ENCODE measurements at regions not wholly inside any gene's neighbourhood (a gene's known extent, or its start where the extent isn't known, plus 50 kb on each side); places are given as distances from the start of the nearest gene placed in this dataset.
"Not testable (repeated sequence)": the region's sequence is repeated elsewhere in the genome, so short reads cannot be mapped to it uniquely, and the experiment has no call there.

- no peak for DNase-seq (ENCODE audit: low read depth, low spot score)
Observed at GRCh38 chr4:72779241-72779640, 210.2 kb upstream of the ADAMTS3 start.

GRCh38 chr4:72777436-72777835 lies 208.4 kb upstream of the ADAMTS3 start:
- DNase-seq (ENCODE audit: low read depth, low spot score) = no peak

- no peak for DNase-seq (ENCODE audit: low read depth, low spot score)
Observed at GRCh38 chr4:72770708-72771107, 201.7 kb upstream of the ADAMTS3 start.

GRCh38 chr4:72768364-72768763 lies 199.3 kb upstream of the ADAMTS3 start:
- no peak for DNase-seq (ENCODE audit: low read depth, low spot score)

GRCh38 chr4:72767618-72768302 lies 198.7 kb upstream of the ADAMTS3 start:
- DNase-seq (ENCODE audit: low read depth, low spot score) = no peak

GRCh38 chr4:72765788-72766187 lies 196.8 kb upstream of the ADAMTS3 start:
- not testable (repeated sequence) for DNase-seq (ENCODE audit: low read depth, low spot score)

- no peak for DNase-seq (ENCODE audit: low read depth, low spot score)
Observed at GRCh38 chr4:72761368-72762038, 192.5 kb upstream of the ADAMTS3 start.

GRCh38 chr4:72753414-72753813 lies 184.4 kb upstream of the ADAMTS3 start:
- not testable (repeated sequence) for DNase-seq (ENCODE audit: low read depth, low spot score)

- no peak for DNase-seq (ENCODE audit: low read depth, low spot score)
Observed at GRCh38 chr4:72744103-72744725, 175.2 kb upstream of the ADAMTS3 start.

- no peak for DNase-seq (ENCODE audit: low read depth, low spot score)
Observed at GRCh38 chr4:72743078-72743477, 174.1 kb upstream of the ADAMTS3 start.

- DNase-seq (ENCODE audit: low read depth, low spot score) = no peak
Observed at GRCh38 chr4:72715299-72715698, 146.3 kb upstream of the ADAMTS3 start.

- no peak for DNase-seq (ENCODE audit: low read depth, low spot score)
Observed at GRCh38 chr4:72714482-72715279, 145.7 kb upstream of the ADAMTS3 start.

- DNase-seq (ENCODE audit: low read depth, low spot score) = no peak
Observed at GRCh38 chr4:72712997-72713396, 144.0 kb upstream of the ADAMTS3 start.

- no peak for DNase-seq (ENCODE audit: low read depth, low spot score)
Observed at GRCh38 chr4:72709475-72709874, 140.5 kb upstream of the ADAMTS3 start.

GRCh38 chr4:72706684-72707083 lies 137.7 kb upstream of the ADAMTS3 start:
- DNase-seq (ENCODE audit: low read depth, low spot score) = no peak

- DNase-seq (ENCODE audit: low read depth, low spot score) = not testable (repeated sequence)
Observed at GRCh38 chr4:72704925-72705640, 136.1 kb upstream of the ADAMTS3 start.

- no peak for DNase-seq (ENCODE audit: low read depth, low spot score)
Observed at GRCh38 chr4:72702948-72703347, 133.9 kb upstream of the ADAMTS3 start.

GRCh38 chr4:72701987-72702819 lies 133.2 kb upstream of the ADAMTS3 start:
- no peak for DNase-seq (ENCODE audit: low read depth, low spot score)

GRCh38 chr4:72690771-72691170 lies 121.8 kb upstream of the ADAMTS3 start:
- DNase-seq (ENCODE audit: low read depth, low spot score) = no peak

- DNase-seq (ENCODE audit: low read depth, low spot score) = no peak
Observed at GRCh38 chr4:72689923-72690322, 120.9 kb upstream of the ADAMTS3 start.
